ENCODE measurements at regions not wholly inside any gene's neighbourhood (a gene's known extent, or its start where the extent isn't known, plus 50 kb on each side); places are given as distances from the start of the nearest gene placed in this dataset.
"Not testable (repeated sequence)": the region's sequence is repeated elsewhere in the genome, so short reads cannot be mapped to it uniquely, and the experiment has no call there.

- no peak for DNase-seq (ENCODE audit: low read depth in 1 of 2, low spot score in 1 of 2)
- Histone ChIP-seq H3K27me3 (no peaks in the 10 kb centered on the region), H3K36me3 (no peaks in the 10 kb centered on the region), H3K27ac (no peak overlapping the region), H3K4me1 (ENCODE audit: low read depth) (no peaks in the 10 kb centered on the region), H3K4me3 (no peak overlapping the region), H3K9me3 (ENCODE audit: low read depth) (no peaks in the 10 kb centered on the region)
- TF ChIP-seq, protein P1, sequence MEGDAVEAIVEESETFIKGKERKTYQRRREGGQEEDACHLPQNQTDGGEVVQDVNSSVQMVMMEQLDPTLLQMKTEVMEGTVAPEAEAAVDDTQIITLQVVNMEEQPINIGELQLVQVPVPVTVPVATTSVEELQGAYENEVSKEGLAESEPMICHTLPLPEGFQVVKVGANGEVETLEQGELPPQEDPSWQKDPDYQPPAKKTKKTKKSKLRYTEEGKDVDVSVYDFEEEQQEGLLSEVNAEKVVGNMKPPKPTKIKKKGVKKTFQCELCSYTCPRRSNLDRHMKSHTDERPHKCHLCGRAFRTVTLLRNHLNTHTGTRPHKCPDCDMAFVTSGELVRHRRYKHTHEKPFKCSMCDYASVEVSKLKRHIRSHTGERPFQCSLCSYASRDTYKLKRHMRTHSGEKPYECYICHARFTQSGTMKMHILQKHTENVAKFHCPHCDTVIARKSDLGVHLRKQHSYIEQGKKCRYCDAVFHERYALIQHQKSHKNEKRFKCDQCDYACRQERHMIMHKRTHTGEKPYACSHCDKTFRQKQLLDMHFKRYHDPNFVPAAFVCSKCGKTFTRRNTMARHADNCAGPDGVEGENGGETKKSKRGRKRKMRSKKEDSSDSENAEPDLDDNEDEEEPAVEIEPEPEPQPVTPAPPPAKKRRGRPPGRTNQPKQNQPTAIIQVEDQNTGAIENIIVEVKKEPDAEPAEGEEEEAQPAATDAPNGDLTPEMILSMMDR (IDR thresholded peaks at IDR 0.05; ENCODE audit: low read depth, low read length) = no peak
Measured at GRCh38 chr6:148628251-148628650, 118.6 kb upstream of the UST start.

GRCh38 chr6:148629181-148629580, 117.6 kb upstream of the UST start:
- no peak for DNase-seq (ENCODE audit: low read depth in 1 of 2, low spot score in 1 of 2)
- H3K27ac ChIP-seq = no peak overlapping the region

DNA sequence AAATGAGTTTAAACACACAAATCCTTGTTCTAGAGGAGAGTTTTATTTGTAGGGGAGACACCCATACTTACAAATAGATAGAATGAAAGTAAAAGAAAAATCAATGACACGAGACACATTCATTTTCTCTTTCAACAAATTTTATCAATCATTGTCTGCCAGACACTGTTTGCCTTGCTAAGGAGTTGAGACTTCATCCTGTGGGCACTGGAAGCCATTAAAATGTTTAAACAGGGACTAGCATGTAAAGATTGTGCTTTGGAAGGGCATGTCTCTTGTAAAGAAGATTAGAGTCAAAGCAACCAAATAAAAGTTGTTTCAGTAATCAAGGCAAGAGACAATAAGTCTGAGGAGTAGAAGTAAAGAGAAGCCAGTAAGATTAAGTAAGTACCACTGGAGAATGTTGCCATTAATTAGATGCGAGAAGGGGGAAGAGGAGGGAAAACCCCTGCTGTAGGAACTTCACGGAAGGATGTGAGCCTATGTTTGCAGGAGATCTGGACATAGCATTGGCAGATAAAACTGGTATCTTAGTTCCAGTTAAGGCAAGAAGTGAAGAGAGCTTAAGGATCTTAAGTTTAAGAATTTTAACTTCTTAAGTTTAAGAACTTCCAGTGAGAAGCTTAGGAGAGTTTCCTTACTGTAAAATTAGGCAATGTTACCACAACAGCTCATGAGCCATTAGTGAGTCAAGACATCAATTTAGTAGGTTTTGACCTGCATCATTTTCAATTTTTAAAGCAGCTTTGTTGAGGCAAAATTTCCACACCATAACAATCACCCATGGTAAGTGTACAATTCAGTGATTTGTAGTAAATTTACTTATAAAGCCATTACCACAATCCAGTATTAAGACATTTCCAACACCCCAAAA, 117.0 kb upstream of the UST start:
- TF ChIP-seq, protein P1 (IDR thresholded peaks at IDR 0.05; ENCODE audit: low read depth, low read length) = no peak
- Histone ChIP-seq H3K27me3 (no peaks in the 10 kb centered on the region), H3K4me3 (no peak overlapping the region), H3K4me1 (ENCODE audit: low read depth) (no peaks in the 10 kb centered on the region), H3K9me3 (ENCODE audit: low read depth) (no peaks in the 10 kb centered on the region), H3K36me3 (no peaks in the 10 kb centered on the region), H3K27ac (no peak overlapping the region)
- no peak for DNase-seq (ENCODE audit: low read depth in 1 of 2, low spot score in 1 of 2)

More at GRCh38 chr6:148629181-148629580, 117.6 kb upstream of the UST start:
- Histone ChIP-seq H3K36me3 (no peaks in the 10 kb centered on the region), H3K9me3 (ENCODE audit: low read depth) (no peaks in the 10 kb centered on the region), H3K27me3 (no peaks in the 10 kb centered on the region), H3K4me1 (ENCODE audit: low read depth) (no peaks in the 10 kb centered on the region), H3K4me3 (no peak overlapping the region)
- TF ChIP-seq, protein P1 (IDR thresholded peaks at IDR 0.05; ENCODE audit: low read depth, low read length) = no peak

GRCh38 chr6:148635070-148635743, 111.6 kb upstream of the UST start:
- no peaks in the 10 kb centered on the region for H3K9me3 ChIP-seq (ENCODE audit: low read depth)
- H3K27me3 ChIP-seq = no peaks in the 10 kb centered on the region
- no peak overlapping the region for H3K4me3 ChIP-seq
- no peak for DNase-seq (ENCODE audit: low read depth in 1 of 2, low spot score in 1 of 2)
- no peaks in the 10 kb centered on the region for H3K36me3 ChIP-seq
- TF ChIP-seq, protein P1 (IDR thresholded peaks at IDR 0.05; ENCODE audit: low read depth, low read length) = no peak
- no peak overlapping the region for H3K27ac ChIP-seq
- no peaks in the 10 kb centered on the region for H3K4me1 ChIP-seq (ENCODE audit: low read depth)

GRCh38 chr6:148641836-148642235, 105.0 kb upstream of the UST start:
- H3K36me3 ChIP-seq; H3K27ac ChIP-seq; H3K4me3 ChIP-seq; DNase-seq (ENCODE audit: low read depth in 1 of 2, low spot score in 1 of 2); H3K9me3 ChIP-seq (ENCODE audit: low read depth); H3K4me1 ChIP-seq (ENCODE audit: low read depth); H3K27me3 ChIP-seq: not testable (repeated sequence)

DNA sequence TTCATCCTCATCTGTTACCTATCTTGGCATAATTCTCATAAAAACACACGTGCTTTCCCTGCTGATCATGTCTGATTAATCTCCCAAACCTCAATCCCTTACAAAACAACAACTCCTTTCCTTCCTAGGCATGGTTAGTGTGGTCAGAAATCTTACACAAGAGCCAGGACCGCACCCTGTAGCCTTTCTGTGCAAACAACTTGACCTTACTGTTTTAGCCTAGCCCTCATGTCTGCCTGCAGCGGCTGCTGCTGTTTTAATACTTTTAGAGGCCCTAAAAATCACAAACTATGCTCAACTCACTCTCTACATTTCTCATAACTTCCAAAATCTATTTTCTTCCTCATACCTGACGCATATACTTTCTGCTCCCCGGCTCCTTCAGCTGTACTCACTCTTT, 103.6 kb upstream of the UST start:
- not testable (repeated sequence) for H3K4me1 ChIP-seq (ENCODE audit: low read depth); DNase-seq (ENCODE audit: low read depth in 1 of 2, low spot score in 1 of 2); H3K4me3 ChIP-seq; H3K36me3 ChIP-seq; H3K27me3 ChIP-seq; H3K27ac ChIP-seq; H3K9me3 ChIP-seq (ENCODE audit: low read depth)

- not testable (repeated sequence) for H3K27ac ChIP-seq
Measured at GRCh38 chr6:148645049-148645448, 101.8 kb upstream of the UST start.

More at GRCh38 chr6:148645049-148645448, 101.8 kb upstream of the UST start:
- H3K4me1 ChIP-seq (ENCODE audit: low read depth); H3K36me3 ChIP-seq; DNase-seq (ENCODE audit: low read depth in 1 of 2, low spot score in 1 of 2); H3K4me3 ChIP-seq; H3K27me3 ChIP-seq; H3K9me3 ChIP-seq (ENCODE audit: low read depth): not testable (repeated sequence)
